ENCODE measurements at regions not wholly inside any gene's neighbourhood (a gene's known extent, or its start where the extent isn't known, plus 50 kb on each side); places are given as distances from the start of the nearest gene placed in this dataset.
A peak's percentile ranks its signal among the peaks of the same experiment; 100 is the strongest.

GRCh38 chr6:26302941-26303559 is 61.9 kb upstream of the BTN3A2 start (continued):
- TF ChIP-seq KDM1A (IDR thresholded peaks at IDR 0.05; ENCODE audit: low read depth) (no peak), HDAC2 (IDR thresholded peaks at IDR 0.05) (no peak), NPAS2 (CRISPR knock-in tag; IDR thresholded peaks at IDR 0.05; ENCODE audit: borderline replicate concordance) (no peak), RNF2 (IDR thresholded peaks at IDR 0.05; ENCODE audit: borderline replicate concordance, low read depth) (no peak), FOSB (CRISPR knock-in tag; IDR thresholded peaks at IDR 0.05) (no peak), MAZ (IDR thresholded peaks at IDR 0.05; ENCODE audit: borderline replicate concordance, low read depth, low read length) (no peak), MYC (IDR thresholded peaks at IDR 0.05; ENCODE audit: borderline replicate concordance, low read length) (no peak), RFX5 (IDR thresholded peaks at IDR 0.05) (no peak), EP300 (IDR thresholded peaks at IDR 0.05) (no peak), E2F6 (IDR thresholded peaks at IDR 0.05; ENCODE audit: borderline replicate concordance, low read depth) (no peak)

- Histone ChIP-seq H3K4me1 (peaks cover 8% of the 10 kb centered on the region; the same call in 2 of the 3 replicates), H3K9me3 (no peaks in the 10 kb centered on the region), H3K27ac (peak overlapping the region; percentile 83 to 90; a peak in 5 of 6 replicates), H3K4me2 (peak overlapping the region; percentile 78), H3K4me3 (peak overlapping the region; percentile 59)
- ChIA-PET CTCF (interaction anchor here (0.6 to 1.0 kb wide), 2 partner anchors 31 to 37 kb away, joined by 3 read pairs; no protein-coding TSS in a partner anchor), POLR2A (interaction anchor here (0.6 to 1.3 kb wide), 2 partner anchors 8 to 38 kb away, joined by 3 to 4 read pairs; no protein-coding TSS in a partner anchor)
- DNase-seq (ENCODE audit: low read depth in 1 of 2, low spot score in 1 of 2) (no peak), FAIRE-seq (no peak), ATAC-seq (no peak)
- TF ChIP-seq POLR2AphosphoS2 (conservative IDR thresholded peaks at IDR 0.05; ENCODE audit: low read length) = no peak
- no peak for TF ChIP-seq MYC (IDR thresholded peaks at IDR 0.05; ENCODE audit: borderline replicate concordance, low read length)
- TF ChIP-seq SMC3 (IDR thresholded peaks at IDR 0.05) = no peak
- TF ChIP-seq SREBF2 (IDR thresholded peaks at IDR 0.05) = no peak
- TF ChIP-seq GATA3 (IDR thresholded peaks at IDR 0.05; ENCODE audit: borderline replicate concordance) = no peak
- TF ChIP-seq MAZ (IDR thresholded peaks at IDR 0.05; ENCODE audit: borderline replicate concordance, low read depth, low read length) = no peak
- no peak for TF ChIP-seq POLR2A (IDR thresholded peaks at IDR 0.05; ENCODE audit: low read length)
- TF ChIP-seq, protein P1, sequence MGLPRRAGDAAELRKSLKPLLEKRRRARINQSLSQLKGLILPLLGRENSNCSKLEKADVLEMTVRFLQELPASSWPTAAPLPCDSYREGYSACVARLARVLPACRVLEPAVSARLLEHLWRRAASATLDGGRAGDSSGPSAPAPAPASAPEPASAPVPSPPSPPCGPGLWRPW (IDR thresholded peaks at IDR 0.05) = no peak
- TF ChIP-seq FOSL2 (IDR thresholded peaks at IDR 0.05) = no peak
- TF ChIP-seq FOSL2 (CRISPR knock-in tag; IDR thresholded peaks at IDR 0.05) = no peak
- TF ChIP-seq E2F6 (IDR thresholded peaks at IDR 0.05; ENCODE audit: borderline replicate concordance, low read depth) = no peak
- TF ChIP-seq EHF (CRISPR knock-in tag; IDR thresholded peaks at IDR 0.05) = no peak
- TF ChIP-seq NR3C1 (IDR thresholded peaks at IDR 0.05) = no peak
- no peak for TF ChIP-seq TP53 (CRISPR knock-in tag; IDR thresholded peaks at IDR 0.05)
- TF ChIP-seq HOXB5 (CRISPR knock-in tag; IDR thresholded peaks at IDR 0.05) = no peak
- TF ChIP-seq USF2 (IDR thresholded peaks at IDR 0.05) = no peak
- no peak for TF ChIP-seq MAX (IDR thresholded peaks at IDR 0.05)
- no peak for TF ChIP-seq KDM1A (IDR thresholded peaks at IDR 0.05; ENCODE audit: low read depth)
- no peak for TF ChIP-seq NFE2L2 (conservative IDR thresholded peaks at IDR 0.05; ENCODE audit: low read length)
- 24% methylated on average over 3 of the region's 3 CpGs for WGBS (ENCODE audit: missing lambda C conversion rate)
Observed at GRCh38 chr6:26304213-26304796, 60.7 kb upstream of the BTN3A2 start.

All from A549 (cell line).